ENCODE measurements at regions not wholly inside any gene's neighbourhood (a gene's known extent, or its start where the extent isn't known, plus 50 kb on each side); places are given as distances from the start of the nearest gene placed in this dataset.

DNA sequence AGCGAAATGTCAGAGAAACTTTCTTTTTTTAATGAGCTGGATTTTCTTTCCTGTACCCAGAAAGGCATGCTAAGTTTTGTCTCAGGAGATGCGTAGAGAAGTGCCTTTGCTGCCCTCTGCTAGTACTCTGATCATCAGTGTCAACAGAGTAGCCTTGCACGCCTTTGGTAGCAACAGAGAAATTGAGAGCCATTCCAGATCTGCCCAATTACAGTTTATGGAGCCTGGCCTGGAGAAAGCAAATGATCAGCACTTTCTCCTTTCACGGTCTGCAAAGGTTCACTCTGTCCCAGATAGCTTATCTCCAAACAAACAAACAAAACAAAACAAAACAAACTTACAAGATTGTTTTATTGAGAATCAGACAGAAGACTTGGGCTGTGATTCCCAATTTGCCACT lies 792.8 kb upstream of the PIK3C3 start:
- TF ChIP-seq, protein P1, sequence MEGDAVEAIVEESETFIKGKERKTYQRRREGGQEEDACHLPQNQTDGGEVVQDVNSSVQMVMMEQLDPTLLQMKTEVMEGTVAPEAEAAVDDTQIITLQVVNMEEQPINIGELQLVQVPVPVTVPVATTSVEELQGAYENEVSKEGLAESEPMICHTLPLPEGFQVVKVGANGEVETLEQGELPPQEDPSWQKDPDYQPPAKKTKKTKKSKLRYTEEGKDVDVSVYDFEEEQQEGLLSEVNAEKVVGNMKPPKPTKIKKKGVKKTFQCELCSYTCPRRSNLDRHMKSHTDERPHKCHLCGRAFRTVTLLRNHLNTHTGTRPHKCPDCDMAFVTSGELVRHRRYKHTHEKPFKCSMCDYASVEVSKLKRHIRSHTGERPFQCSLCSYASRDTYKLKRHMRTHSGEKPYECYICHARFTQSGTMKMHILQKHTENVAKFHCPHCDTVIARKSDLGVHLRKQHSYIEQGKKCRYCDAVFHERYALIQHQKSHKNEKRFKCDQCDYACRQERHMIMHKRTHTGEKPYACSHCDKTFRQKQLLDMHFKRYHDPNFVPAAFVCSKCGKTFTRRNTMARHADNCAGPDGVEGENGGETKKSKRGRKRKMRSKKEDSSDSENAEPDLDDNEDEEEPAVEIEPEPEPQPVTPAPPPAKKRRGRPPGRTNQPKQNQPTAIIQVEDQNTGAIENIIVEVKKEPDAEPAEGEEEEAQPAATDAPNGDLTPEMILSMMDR (IDR thresholded peaks at IDR 0.05; ENCODE audit: insufficient read depth, low read length, poor library complexity, severe bottlenecking), result no peak
- TF ChIP-seq EZH2phosphoT487 (conservative IDR thresholded peaks at IDR 0.05; ENCODE audit: low read length), result no peak

Data from SU-DHL-6 (cell line).